Stomach (tissue), 8 donors: ENCODE measurements at regions not wholly inside any gene's neighbourhood (a gene's known extent, or its start where the extent isn't known, plus 50 kb on each side); places are given as distances from the start of the nearest gene placed in this dataset.

Experiments used
- DNase-seq, 2 donors: peaks; one replicate each; pipeline versions ENCODE4 v3.0.0 to v3.0.0-alpha.2; 2013 to 2019
- H3K27ac ChIP-seq, 5 donors: fragments of 200-600 bp in 4 of 5; sonication (generic) in 4 of 5; one replicate each; pipeline ENCODE4 v1.5.1; 2013 to 2019; ENCODE audit warnings: mild to moderate bottlenecking in 1 of 5, moderate library complexity in 1 of 5
- H3K27me3 ChIP-seq, 3 donors: fragments of 200-600 bp; sonication (generic); one replicate each; pipeline ENCODE4 v1.5.1; 2017 to 2019; ENCODE audit warnings: mixed run types in 1 of 3
- H3K36me3 ChIP-seq, 4 donors: fragments of 200-600 bp; sonication (generic); 1 replicate in 3 of 4; 2 replicates in 1 of 4; pipeline ENCODE4 v1.5.1; 2016 to 2019
- H3K4me1 ChIP-seq, 4 donors: fragments of 200-600 bp; sonication (generic); one replicate each; pipeline ENCODE4 v1.5.1; 2016 to 2019
- H3K4me3 ChIP-seq, 4 donors: fragments of 200-600 bp; sonication (generic) in 3 of 4; one replicate each; pipeline ENCODE4 v1.5.1; 2016 to 2019; ENCODE audit warnings: mild to moderate bottlenecking in 1 of 4
- H3K9me3 ChIP-seq, 4 donors: fragments of 200-600 bp; sonication (generic); one replicate each; pipeline ENCODE4 v1.5.1; 2016 to 2019
- EP300 ChIP-seq: sonication (generic); formaldehyde crosslinking; IDR thresholded peaks from one replicate; pipeline ENCODE4 v1.6.1; 2017; ENCODE audit warnings: antibody characterized with exemption
- POLR2A ChIP-seq, 4 donors: fragments of 450-650 bp; IDR thresholded peaks; one replicate each; pipeline ENCODE4 v1.6.1; 2016; ENCODE audit warnings: antibody characterized with exemption in 4 of 4, control low read depth in 2 of 4, mild to moderate bottlenecking in 1 of 4, moderate library complexity in 1 of 4
- POLR2AphosphoS5 ChIP-seq, 3 donors: sonication (generic); formaldehyde crosslinking; IDR thresholded peaks; one replicate each; pipeline ENCODE4 v1.6.1; 2016; ENCODE audit warnings: antibody characterized with exemption in 3 of 3
- WGBS, 5 donors: extraction: QIAGEN DNeasy Blood & Tissue Kit in 3 of 5; methylation state at CpG; one replicate each; pipeline versions ENCODE4 v1.1.5 to v1.1.7; 2013 to 2018; 5-methylcytosine and 5-hydroxymethylcytosine counted together
- intact Hi-C: fragments of 100-400 bp; cut with DNase I; formaldehyde crosslinking; loops from one replicate; pipeline ENCODE4 v1.15.1; 2023; ENCODE audit warnings: low total_unique reads
- TF ChIP-seq, protein P1 (sequence below), 7 experiments: fragments of 450-650 bp in 4 of 7; fragments of 200-600 bp in 3 of 7; sonication (generic) in 3 of 7; IDR thresholded peaks; one replicate each; pipeline ENCODE4 v1.5.1; 2016 to 2019; ENCODE audit warnings: antibody characterized with exemption in 7 of 7, control low read depth in 2 of 7, mild to moderate bottlenecking in 1 of 7
- donor health status: healthy with polysubstance abuse.
- donor health status: Bipolar disorder and iron deficiency.
- donor health status: healthy.

DNA sequence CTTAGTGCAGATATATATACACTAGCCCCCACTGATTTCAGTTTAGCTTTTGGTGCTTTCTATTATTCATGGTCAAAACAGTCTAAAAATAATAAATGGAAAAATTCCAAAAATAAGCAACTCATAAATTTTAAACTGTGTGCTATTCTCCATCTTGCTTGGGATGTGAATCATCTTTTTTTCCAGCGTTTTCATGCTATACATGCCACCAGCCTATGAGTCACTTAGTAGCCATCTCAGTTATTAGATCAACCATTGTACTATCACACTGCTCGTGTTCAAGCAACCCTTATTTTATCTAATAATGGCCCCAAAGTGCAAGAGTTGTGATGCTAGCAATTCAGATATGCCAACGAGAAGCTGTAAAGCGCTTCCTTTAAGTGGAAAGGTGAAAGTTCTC lies 73.9 kb upstream of the KRR1 start:
- Histone ChIP-seq H3K27me3 (no peaks in the 10 kb centered on the region), H3K27ac (no peak overlapping the region), H3K9me3 (no peaks in the 10 kb centered on the region), H3K36me3 (no peaks in the 10 kb centered on the region), H3K4me3 (no peak overlapping the region), H3K4me1 (no peaks in the 10 kb centered on the region)
- TF ChIP-seq POLR2AphosphoS5 (IDR thresholded peaks at IDR 0.05) (no peak), POLR2A (IDR thresholded peaks at IDR 0.05) (no peak), EP300 (no peak)
- TF ChIP-seq, protein P1, sequence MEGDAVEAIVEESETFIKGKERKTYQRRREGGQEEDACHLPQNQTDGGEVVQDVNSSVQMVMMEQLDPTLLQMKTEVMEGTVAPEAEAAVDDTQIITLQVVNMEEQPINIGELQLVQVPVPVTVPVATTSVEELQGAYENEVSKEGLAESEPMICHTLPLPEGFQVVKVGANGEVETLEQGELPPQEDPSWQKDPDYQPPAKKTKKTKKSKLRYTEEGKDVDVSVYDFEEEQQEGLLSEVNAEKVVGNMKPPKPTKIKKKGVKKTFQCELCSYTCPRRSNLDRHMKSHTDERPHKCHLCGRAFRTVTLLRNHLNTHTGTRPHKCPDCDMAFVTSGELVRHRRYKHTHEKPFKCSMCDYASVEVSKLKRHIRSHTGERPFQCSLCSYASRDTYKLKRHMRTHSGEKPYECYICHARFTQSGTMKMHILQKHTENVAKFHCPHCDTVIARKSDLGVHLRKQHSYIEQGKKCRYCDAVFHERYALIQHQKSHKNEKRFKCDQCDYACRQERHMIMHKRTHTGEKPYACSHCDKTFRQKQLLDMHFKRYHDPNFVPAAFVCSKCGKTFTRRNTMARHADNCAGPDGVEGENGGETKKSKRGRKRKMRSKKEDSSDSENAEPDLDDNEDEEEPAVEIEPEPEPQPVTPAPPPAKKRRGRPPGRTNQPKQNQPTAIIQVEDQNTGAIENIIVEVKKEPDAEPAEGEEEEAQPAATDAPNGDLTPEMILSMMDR (IDR thresholded peaks at IDR 0.05) = no peak
- intact Hi-C loops = no loop called here
- DNase-seq = no peak
- 74 to 83% (median 77%) methylated on average over 4 of the region's 4 CpGs for WGBS, 5 donors

DNA sequence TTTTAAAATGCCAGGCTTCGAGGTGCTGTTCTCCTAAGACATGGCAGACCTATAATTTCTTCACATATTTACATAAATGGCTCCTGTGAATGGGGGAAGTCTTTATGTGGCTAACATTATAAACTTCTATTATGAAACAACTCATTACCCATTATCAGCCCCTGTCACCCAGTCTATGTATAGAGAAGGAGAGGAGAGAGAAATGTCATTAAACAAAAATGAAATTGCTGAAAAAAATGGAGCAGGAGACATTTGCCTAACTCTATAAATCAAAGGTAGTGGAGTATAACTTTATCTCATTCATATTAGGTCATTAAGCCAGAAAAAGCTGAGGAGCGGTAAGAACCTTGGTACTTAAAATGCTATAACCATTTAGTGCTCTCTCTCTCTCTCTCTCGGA lies 71.9 kb upstream of the KRR1 start:
- TF ChIP-seq EP300 = no peak
- no peak for TF ChIP-seq POLR2A (IDR thresholded peaks at IDR 0.05)
- no peak for TF ChIP-seq POLR2AphosphoS5 (IDR thresholded peaks at IDR 0.05)
- TF ChIP-seq, protein P1 (IDR thresholded peaks at IDR 0.05) = no peak
- DNase-seq = no peak
- intact Hi-C loops = no loop called here

DNA sequence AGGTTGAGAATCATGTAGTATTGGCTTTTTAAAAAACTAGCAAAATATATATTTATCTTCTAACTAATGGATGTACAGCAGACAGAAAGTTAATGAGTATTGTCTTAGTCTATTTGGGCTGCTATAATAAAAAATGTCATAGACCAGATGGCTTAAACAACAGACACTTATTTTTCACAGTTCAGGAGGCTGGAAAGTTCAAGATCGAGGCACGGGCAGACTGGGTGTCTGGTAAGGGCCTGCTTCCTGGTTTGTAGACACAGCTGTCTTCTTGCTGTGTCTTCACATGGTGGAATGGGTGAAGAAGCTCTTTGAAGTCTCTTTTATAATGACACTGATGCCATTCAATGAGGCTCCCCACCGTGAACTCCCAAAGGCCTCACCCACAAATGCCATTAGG lies 70.1 kb upstream of the KRR1 start:
- Histone ChIP-seq H3K4me1 (no peaks in the 10 kb centered on the region), H3K36me3 (no peaks in the 10 kb centered on the region), H3K27me3 (no peaks in the 10 kb centered on the region), H3K9me3 (no peaks in the 10 kb centered on the region), H3K4me3 (no peak overlapping the region), H3K27ac (no peak overlapping the region)
- intact Hi-C loops = no loop called here
- no peak for TF ChIP-seq EP300
- TF ChIP-seq POLR2A (IDR thresholded peaks at IDR 0.05) = no peak
- no peak for TF ChIP-seq POLR2AphosphoS5 (IDR thresholded peaks at IDR 0.05)
- TF ChIP-seq, protein P1 (IDR thresholded peaks at IDR 0.05) = no peak
- WGBS, 5 donors = 83 to 92% (median 85%) methylated on average over 3 of the region's 3 CpGs
- DNase-seq = no peak

More for the DNA sequence above, 71.9 kb upstream of the KRR1 start:
- Histone ChIP-seq H3K4me1 (no peaks in the 10 kb centered on the region), H3K36me3 (no peaks in the 10 kb centered on the region), H3K27me3 (no peaks in the 10 kb centered on the region), H3K4me3 (no peak overlapping the region), H3K9me3 (no peaks in the 10 kb centered on the region), H3K27ac (no peak overlapping the region)
- WGBS, 5 donors = 82 to 90% (median 86%) methylated on average over 3 of the region's 3 CpGs

- no peak overlapping the region for H3K4me3 ChIP-seq
- 85 to 89% (median 86%) methylated on average over 3 of the region's 3 CpGs for WGBS, 5 donors
- H3K4me1 ChIP-seq = no peaks in the 10 kb centered on the region
- intact Hi-C loops = no loop called here
- H3K9me3 ChIP-seq = no peaks in the 10 kb centered on the region
- no peaks in the 10 kb centered on the region for H3K27me3 ChIP-seq
- H3K36me3 ChIP-seq = no peaks in the 10 kb centered on the region
- TF ChIP-seq, protein P1 (IDR thresholded peaks at IDR 0.05) = no peak
- TF ChIP-seq EP300 (no peak), POLR2AphosphoS5 (IDR thresholded peaks at IDR 0.05) (no peak), POLR2A (IDR thresholded peaks at IDR 0.05) (no peak)
- no peak for DNase-seq
- no peak overlapping the region for H3K27ac ChIP-seq
Measured at GRCh38 chr12:75579552-75579951, 68.1 kb upstream of the KRR1 start.
